Osteocyte (in vitro differentiated cells): ENCODE measurements at regions not wholly inside any gene's neighbourhood (a gene's known extent, or its start where the extent isn't known, plus 50 kb on each side); places are given as distances from the start of the nearest gene placed in this dataset.

ENCODE experiments used
- DNase-seq: peaks from one replicate; pipeline ENCODE4 v3.0.0; 2021; ENCODE audit warnings: mixed read lengths; ENCODE audit not compliant: unreplicated experiment; ENCODE audit errors: extremely low spot score
- H3K27ac Mint-ChIP-seq: one replicate; pipeline ENCODE4 v1.8.0; 2021; ENCODE audit warnings: mild to moderate bottlenecking, mixed read lengths; ENCODE audit not compliant: unreplicated experiment
- H3K27me3 Mint-ChIP-seq: one replicate; pipeline ENCODE4 v1.8.0; 2021; ENCODE audit warnings: mixed read lengths; ENCODE audit not compliant: unreplicated experiment
- H3K36me3 Mint-ChIP-seq: one replicate; pipeline ENCODE4 v1.8.0; 2021; ENCODE audit warnings: mixed read lengths; ENCODE audit not compliant: unreplicated experiment
- H3K4me1 Mint-ChIP-seq: one replicate; pipeline ENCODE4 v1.8.0; 2021; ENCODE audit warnings: mixed read lengths; ENCODE audit not compliant: unreplicated experiment
- H3K4me3 Mint-ChIP-seq: one replicate; pipeline ENCODE4 v1.8.0; 2021; ENCODE audit warnings: mild to moderate bottlenecking, moderate library complexity, mixed read lengths; ENCODE audit not compliant: unreplicated experiment
- H3K9me3 Mint-ChIP-seq: one replicate; pipeline ENCODE4 v1.8.0; 2021; ENCODE audit warnings: mixed read lengths; ENCODE audit not compliant: unreplicated experiment
- CTCF ChIP-seq: fragments of 200-600 bp; sonication (generic); IDR thresholded peaks from 2 replicates; pipeline ENCODE4 v1.5.0; 2021; ENCODE audit warnings: antibody characterized with exemption, mild to moderate bottlenecking, moderate library complexity

- Mint-ChIP-seq H3K27ac (peak overlapping the region; percentile 56), H3K27me3 (no peaks in the 10 kb centered on the region), H3K4me1 (peaks cover 29% of the 10 kb centered on the region), H3K9me3 (peaks cover 11% of the 10 kb centered on the region), H3K36me3 (peaks cover 7% of the 10 kb centered on the region), H3K4me3 (no peak overlapping the region)
- no peak for TF ChIP-seq CTCF
- no peak for DNase-seq
These were observed 464.8 kb upstream of the RGS6 start for GRCh38 chr14:71467361-71467811.

GRCh38 chr14:71468701-71469100 lies 463.5 kb upstream of the RGS6 start:
- H3K27ac Mint-ChIP-seq, result no peak overlapping the region
- no peak for TF ChIP-seq CTCF

GRCh38 chr14:71469643-71470335 lies 462.4 kb upstream of the RGS6 start:
- Mint-ChIP-seq H3K27me3 (no peaks in the 10 kb centered on the region), H3K27ac (no peak overlapping the region), H3K9me3 (peaks cover 4% of the 10 kb centered on the region), H3K4me3 (no peak overlapping the region), H3K36me3 (no peaks in the 10 kb centered on the region), H3K4me1 (peaks cover 34% of the 10 kb centered on the region)
- no peak for DNase-seq
- TF ChIP-seq CTCF, result no peak

More at GRCh38 chr14:71468701-71469100, 463.5 kb upstream of the RGS6 start:
- H3K4me1 Mint-ChIP-seq, result peaks cover 34% of the 10 kb centered on the region
- no peaks in the 10 kb centered on the region for H3K27me3 Mint-ChIP-seq
- DNase-seq, result no peak
- H3K4me3 Mint-ChIP-seq, result no peak overlapping the region
- H3K36me3 Mint-ChIP-seq, result peaks cover 6% of the 10 kb centered on the region
- peaks cover 10% of the 10 kb centered on the region for H3K9me3 Mint-ChIP-seq

GRCh38 chr14:71471634-71472355 lies 460.4 kb upstream of the RGS6 start:
- Mint-ChIP-seq H3K9me3 (peaks cover 4% of the 10 kb centered on the region), H3K27me3 (no peaks in the 10 kb centered on the region)

More at GRCh38 chr14:71471634-71472355, 460.4 kb upstream of the RGS6 start:
- no peak for TF ChIP-seq CTCF
- Mint-ChIP-seq H3K4me3 (no peak overlapping the region), H3K36me3 (no peaks in the 10 kb centered on the region), H3K27ac (no peak overlapping the region), H3K4me1 (peaks cover 28% of the 10 kb centered on the region)
- no peak for DNase-seq
